GM18508 (cell line): ENCODE measurements at regions not wholly inside any gene's neighbourhood (a gene's known extent, or its start where the extent isn't known, plus 50 kb on each side); places are given as distances from the start of the nearest gene placed in this dataset.

Source experiments
- ATAC-seq: cut with Tn5 transposase; IDR thresholded peaks from one replicate; pipeline ENCODE4 v1.9.1; 2021; ENCODE audit warnings: moderate number of reproducible peaks; ENCODE audit not compliant: insufficient read depth, unreplicated experiment

GRCh38 chr10:52927678-52928077 is 155.1 kb upstream of the MBL2 start:
- no peak for ATAC-seq

GRCh38 chr10:52923520-52923919 is 150.9 kb upstream of the MBL2 start:
- no peak for ATAC-seq

DNA sequence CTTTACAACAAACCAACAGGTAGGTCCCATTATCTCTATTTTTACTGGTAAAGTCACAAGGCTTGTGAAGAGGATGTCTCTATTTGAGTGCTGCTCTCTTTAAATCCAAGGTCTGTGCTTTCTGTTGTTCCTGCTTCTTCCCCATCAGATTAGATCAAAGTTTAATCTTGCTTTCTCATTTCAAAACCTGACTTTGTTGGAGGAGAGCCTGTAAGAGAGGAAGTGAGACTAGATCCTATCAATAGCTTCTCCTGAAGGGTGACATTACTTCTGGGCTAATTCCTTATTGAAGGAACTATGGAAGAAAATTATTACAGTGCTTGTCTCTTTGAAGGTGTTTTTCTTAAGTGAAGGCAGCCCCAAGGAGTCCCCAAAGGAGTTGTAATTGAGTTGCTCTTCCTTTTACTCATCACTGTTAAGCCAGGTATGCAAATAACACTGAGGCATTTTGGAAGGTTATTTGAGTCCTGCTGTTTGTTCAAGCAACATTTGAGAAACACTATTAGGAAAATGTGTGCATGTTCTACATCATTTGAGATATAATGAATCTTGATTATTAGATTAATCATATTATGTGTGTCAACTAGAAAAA is 146.2 kb upstream of the MBL2 start:
- ATAC-seq, result no peak

DNA sequence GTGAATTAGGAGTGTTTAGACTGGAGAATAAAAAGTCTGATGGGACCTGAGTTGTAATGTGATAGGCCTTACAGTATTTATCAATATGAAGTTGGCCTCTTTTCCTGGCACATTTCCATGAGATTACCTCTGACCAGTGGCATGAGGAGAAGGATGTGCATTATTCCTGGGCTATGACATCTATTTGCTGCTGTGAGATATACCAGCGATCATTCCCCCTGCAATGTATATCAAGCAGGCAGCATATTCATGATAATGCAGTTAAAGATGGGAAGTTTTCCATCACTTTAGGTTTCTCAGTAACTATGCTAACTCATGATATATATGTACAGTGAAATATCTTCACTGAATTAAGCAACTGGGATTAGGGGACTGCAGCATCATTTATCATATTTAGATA is 142.8 kb upstream of the MBL2 start:
- no peak for ATAC-seq

DNA sequence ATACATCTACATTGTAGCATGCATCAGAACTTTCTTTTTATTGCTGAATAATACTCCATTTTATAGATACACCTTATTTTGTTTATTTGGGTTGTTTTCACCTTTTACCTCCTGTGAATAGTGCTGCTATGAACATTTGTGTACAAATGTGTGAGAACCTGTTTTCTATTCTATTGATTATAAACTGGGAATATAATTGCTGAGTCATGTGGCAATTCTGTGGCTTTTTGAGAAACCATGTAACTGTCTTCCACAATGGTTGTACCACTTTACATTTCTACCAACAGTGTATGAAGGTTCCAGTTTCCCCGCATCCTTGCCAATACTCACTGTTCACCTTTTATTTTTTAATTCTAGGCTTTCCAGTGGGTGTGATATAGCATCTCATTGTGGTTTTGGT is 138.6 kb upstream of the MBL2 start:
- no peak for ATAC-seq

DNA sequence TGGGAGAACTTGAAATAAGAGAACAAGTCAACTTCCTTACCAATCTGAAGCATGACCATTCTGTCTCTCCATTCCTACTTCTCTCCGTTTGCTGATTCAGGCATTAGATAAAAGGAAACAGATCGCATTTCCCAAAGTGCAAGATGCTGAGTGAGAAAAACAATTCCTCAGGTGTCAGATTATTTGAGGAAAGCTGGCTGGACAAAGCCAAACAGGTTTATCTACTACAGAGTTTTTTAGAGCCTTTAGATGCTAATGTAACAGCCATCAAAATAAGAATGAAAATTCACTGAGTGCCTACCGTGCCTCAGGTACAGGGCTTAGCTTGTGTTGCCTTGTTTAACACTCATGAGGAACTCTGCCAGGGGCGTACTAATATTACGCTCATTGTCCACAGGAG is 135.9 kb upstream of the MBL2 start:
- ATAC-seq, result no peak

DNA sequence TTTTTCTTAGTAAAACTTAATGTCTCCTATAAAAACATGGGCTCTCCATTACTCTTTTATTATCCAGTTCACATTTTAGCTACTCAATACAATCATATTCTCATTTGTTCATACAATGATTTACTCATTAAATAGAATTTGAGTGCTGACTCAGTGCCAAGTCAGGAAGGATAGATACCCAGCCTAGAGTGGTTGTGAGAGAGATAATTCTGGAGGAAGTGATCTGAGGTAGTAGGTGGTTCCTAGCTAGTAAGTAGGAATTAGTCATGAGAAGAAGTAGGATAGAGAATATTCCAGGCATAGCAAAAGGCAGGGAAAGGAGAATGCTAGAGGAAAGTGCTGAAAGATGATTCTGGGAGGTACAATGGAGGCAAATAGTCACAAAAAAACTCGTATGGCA is 133.5 kb upstream of the MBL2 start:
- peak; percentile 38 for ATAC-seq

- no peak for ATAC-seq
Measured at GRCh38 chr10:52903397-52903938, 130.9 kb upstream of the MBL2 start.

GRCh38 chr10:52900593-52900992 is 128.0 kb upstream of the MBL2 start:
- ATAC-seq, result peak; percentile 84

GRCh38 chr10:52897162-52897561 is 124.6 kb upstream of the MBL2 start:
- no peak for ATAC-seq

- ATAC-seq, result no peak
Measured at GRCh38 chr10:52895059-52895458, 122.5 kb upstream of the MBL2 start.

DNA sequence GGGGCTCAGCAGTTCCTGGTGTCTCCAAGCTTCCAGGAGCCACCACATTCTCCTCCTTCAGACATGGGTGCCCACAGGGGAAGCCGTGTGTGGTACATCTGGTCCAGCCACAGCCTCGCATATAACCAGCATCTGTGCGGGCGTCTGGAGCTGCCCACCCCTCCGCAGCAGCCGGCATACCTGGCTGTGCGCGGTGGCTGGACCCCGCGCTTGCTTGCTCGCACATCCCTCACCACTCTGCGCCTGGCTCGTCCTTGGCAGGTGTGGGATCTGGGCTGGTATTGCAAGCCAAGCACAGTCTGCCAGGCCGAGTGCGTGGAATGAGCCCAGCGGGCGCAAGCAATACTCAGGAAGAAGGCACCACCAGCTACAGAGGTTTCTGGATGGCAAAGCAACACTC is 117.7 kb upstream of the MBL2 start:
- no peak for ATAC-seq

DNA sequence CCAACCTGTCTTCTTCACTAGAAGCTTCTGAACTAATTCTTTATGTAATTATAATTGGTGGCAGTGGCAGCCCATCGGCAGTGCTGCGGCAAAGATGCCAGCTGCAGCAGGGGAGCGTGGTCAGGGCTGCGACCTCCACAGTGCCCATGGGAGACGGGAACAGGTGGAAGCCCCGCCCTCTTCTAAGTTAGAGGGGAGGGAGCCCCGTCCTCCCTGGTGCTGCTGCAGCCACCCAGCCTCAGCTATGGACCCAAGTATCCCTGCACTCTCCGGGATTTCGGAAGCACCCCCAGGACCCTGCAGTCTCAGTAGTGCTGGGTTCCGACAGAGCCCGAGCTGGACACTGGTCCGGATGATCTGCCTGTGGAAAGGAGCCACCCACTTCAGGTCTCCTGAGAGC is 117.0 kb upstream of the MBL2 start:
- no peak for ATAC-seq

DNA sequence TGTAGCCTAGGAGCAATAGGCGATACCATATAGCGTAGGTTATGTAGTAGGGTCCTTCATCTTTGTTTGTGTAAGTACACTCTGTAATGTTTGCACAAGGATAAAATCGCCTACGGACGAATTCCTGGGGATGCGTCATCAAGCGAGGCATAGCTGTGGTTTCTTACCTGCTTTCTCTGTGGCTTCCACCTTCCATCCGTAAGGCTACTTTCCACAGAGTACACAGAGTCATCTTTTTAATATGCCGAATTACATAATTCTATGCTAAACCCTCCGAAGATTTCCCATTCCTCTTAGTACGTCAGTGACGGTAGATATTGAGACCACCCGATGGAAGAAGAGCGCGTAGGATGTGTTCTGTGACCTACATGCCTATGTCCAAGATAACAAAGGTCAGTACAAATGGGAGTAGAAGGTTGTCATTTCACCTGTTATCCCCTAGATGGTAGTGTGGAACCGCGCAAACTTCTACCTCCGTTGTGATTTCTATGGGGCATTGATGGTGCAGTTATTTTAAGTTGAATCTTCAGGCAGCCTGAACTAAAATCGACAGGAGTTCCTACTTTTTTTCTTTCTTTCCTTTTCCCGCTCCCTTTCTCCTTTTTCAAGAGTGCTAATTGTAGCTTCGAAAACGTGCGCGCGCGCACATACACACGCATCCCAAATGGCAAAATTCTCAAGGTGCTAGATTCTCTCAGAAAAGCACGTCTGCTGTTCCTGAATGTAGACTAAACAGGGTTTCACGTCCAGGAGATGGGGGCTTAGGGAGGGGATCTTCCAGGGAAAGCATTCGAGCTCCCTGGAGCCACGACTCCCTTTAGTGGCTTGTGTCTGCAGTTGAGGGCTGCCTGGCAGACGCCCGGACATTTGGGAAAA is 111.7 kb upstream of the MBL2 start:
- ATAC-seq, result peak; percentile 90

DNA sequence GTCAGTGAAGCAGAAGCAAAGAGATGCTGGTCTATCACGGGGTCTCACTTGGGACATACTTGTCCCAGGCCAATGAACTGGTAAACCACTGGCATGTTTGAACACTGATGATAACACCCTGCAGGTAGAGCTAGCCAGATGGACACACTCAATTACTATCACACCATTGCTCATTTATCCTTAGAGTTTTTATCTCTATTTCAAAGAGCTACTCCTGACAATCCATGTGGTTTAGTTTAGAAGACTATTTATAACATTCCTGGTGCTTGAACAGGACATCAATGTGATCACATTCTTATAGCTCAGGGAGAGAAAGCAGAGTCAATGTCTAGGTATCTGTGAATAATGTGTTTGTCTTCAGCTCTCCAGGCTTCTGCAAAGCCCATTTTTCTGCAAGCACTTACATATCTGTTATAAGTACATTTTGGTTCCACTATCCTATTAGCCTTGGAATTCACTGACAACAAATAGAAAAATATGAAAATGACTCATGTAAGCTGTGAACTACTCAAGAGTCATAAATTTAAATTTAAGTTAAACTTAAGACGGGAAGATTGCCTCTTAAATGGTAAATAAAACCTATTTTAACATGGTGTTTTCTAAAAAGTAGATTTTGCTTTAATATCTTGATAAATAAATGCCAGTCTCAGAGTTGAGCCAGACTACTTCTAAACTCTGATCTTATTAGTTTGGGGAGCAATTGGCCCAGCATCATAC is 106.7 kb upstream of the MBL2 start:
- no peak for ATAC-seq

- no peak for ATAC-seq
Measured at GRCh38 chr10:52877451-52877850, 104.9 kb upstream of the MBL2 start.

- ATAC-seq, result no peak
Measured at GRCh38 chr10:52875336-52875735, 102.8 kb upstream of the MBL2 start.

GRCh38 chr10:52874581-52874980 is 102.0 kb upstream of the MBL2 start:
- ATAC-seq, result no peak

GRCh38 chr10:52871191-52871843 is 98.7 kb upstream of the MBL2 start:
- ATAC-seq, result no peak

DNA sequence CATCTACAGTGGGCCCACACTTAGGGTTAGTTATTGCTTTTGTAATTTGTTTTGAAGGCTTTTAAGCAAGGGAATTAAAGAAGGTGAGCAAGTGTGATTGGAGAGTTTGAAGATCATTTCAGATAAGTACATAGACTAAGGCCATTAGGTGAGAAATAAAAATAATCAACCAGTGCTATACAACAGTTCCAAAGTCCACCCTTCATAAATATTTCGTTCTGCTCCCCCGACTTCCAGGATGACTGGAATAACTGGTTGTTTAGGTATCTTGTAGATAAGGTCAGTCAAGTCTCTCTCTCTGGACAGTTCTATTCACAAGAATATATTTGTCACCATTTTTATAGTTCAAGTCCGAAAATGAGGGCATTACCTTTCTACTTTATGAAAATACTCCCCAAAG is 98.0 kb upstream of the MBL2 start:
- no peak for ATAC-seq

DNA sequence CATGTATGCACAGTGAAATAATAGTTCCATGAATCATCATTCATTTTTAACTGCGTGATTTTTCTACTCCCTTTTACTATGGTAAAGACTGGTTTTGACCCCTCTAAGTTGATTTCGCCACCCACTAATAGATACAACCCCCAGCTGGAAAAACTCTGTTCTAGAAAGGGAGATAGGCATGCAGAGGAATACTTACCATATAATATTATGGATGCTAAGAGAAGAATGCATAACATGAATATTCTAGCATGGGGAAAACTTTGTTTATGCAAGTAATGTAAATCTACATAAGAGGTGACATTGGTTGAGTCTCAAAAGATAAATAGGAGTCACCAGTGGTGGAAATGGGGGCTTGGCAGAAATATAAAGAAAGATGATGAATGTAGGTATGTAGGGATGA is 97.3 kb upstream of the MBL2 start:
- ATAC-seq, result no peak
